ENCODE measurements at regions not wholly inside any gene's neighbourhood (a gene's known extent, or its start where the extent isn't known, plus 50 kb on each side); places are given as distances from the start of the nearest gene placed in this dataset.

GRCh38 chr5:18523380-18523779 lies 889.1 kb downstream of the TAF11L14 start:
- H3K4me2 ChIP-seq (ENCODE audit: control insufficient read depth, extremely low read depth, insufficient read depth, low read depth, low read length): no peak overlapping the region
- no peaks in the 10 kb centered on the region for H3K36me3 ChIP-seq (ENCODE audit: control insufficient read depth in 2 of 2, extremely low read depth in 1 of 2, insufficient read depth in 2 of 2, low read length in 2 of 2)
- H3K9ac ChIP-seq (ENCODE audit: control insufficient read depth, extremely low read depth, insufficient read depth, low read length): no peak overlapping the region
- no peaks in the 10 kb centered on the region for H4K20me1 ChIP-seq (ENCODE audit: control insufficient read depth, extremely low read depth, insufficient read depth, low read length)
- no peaks in the 10 kb centered on the region for H3K79me2 ChIP-seq (ENCODE audit: control insufficient read depth, insufficient read depth, low read length)
- DNase-seq (ENCODE audit: low read depth, low spot score) (no peak), FAIRE-seq (no peak)
- dilution Hi-C loops (cut with MboI; ENCODE audit: extremely low pct_ligation_motif_present, low sequenced_read_pairs): no loop called here
- H3K4me1 ChIP-seq (ENCODE audit: control insufficient read depth, extremely low read depth, insufficient read depth, low read length): no peaks in the 10 kb centered on the region
- no peaks in the 10 kb centered on the region for H3K9me1 ChIP-seq (ENCODE audit: control insufficient read depth, extremely low read depth, insufficient read depth, low read length)
- H3K9me3 ChIP-seq (ENCODE audit: control insufficient read depth, low read depth, low read length): no peaks in the 10 kb centered on the region
- H3K27ac ChIP-seq (ENCODE audit: control insufficient read depth, insufficient read depth, low read length): no peak overlapping the region
- H2AFZ ChIP-seq (ENCODE audit: control insufficient read depth, low read length): no peak overlapping the region
- no peak overlapping the region for H3K4me3 ChIP-seq (ENCODE audit: control insufficient read depth in 2 of 3, extremely low read depth in 1 of 3, insufficient read depth in 2 of 3, low read depth in 1 of 3, low read length in 3 of 3)
- H3K27me3 ChIP-seq (ENCODE audit: control insufficient read depth, extremely low read depth, insufficient read depth, low read length): no peaks in the 10 kb centered on the region
- TF ChIP-seq CTCF (optimal IDR thresholded peaks at IDR 0.05 in 1 of 3, IDR thresholded peaks at IDR 0.05 in 1 of 3, conservative IDR thresholded peaks at IDR 0.05 in 1 of 3; ENCODE audit: extremely low read depth in 1 of 3, insufficient read depth in 2 of 3, low read length in 3 of 3) (no peak), EZH2 (IDR thresholded peaks at IDR 0.05; ENCODE audit: low read length) (no peak)

GRCh38 chr5:18526792-18527405 lies 892.6 kb downstream of the TAF11L14 start:
- TF ChIP-seq EZH2 (IDR thresholded peaks at IDR 0.05; ENCODE audit: low read length) (no peak), CTCF (optimal IDR thresholded peaks at IDR 0.05 in 1 of 3, IDR thresholded peaks at IDR 0.05 in 1 of 3, conservative IDR thresholded peaks at IDR 0.05 in 1 of 3; ENCODE audit: extremely low read depth in 1 of 3, insufficient read depth in 2 of 3, low read length in 3 of 3) (no peak)
- no peaks in the 10 kb centered on the region for H4K20me1 ChIP-seq (ENCODE audit: control insufficient read depth, extremely low read depth, insufficient read depth, low read length)
- no peaks in the 10 kb centered on the region for H3K27me3 ChIP-seq (ENCODE audit: control insufficient read depth, extremely low read depth, insufficient read depth, low read length)
- no peak overlapping the region for H3K4me3 ChIP-seq (ENCODE audit: control insufficient read depth in 2 of 3, extremely low read depth in 1 of 3, insufficient read depth in 2 of 3, low read depth in 1 of 3, low read length in 3 of 3)
- no peaks in the 10 kb centered on the region for H3K36me3 ChIP-seq (ENCODE audit: control insufficient read depth in 2 of 2, extremely low read depth in 1 of 2, insufficient read depth in 2 of 2, low read length in 2 of 2)
- no peak overlapping the region for H3K9ac ChIP-seq (ENCODE audit: control insufficient read depth, extremely low read depth, insufficient read depth, low read length)
- no peak overlapping the region for H2AFZ ChIP-seq (ENCODE audit: control insufficient read depth, low read length)
- no peaks in the 10 kb centered on the region for H3K4me1 ChIP-seq (ENCODE audit: control insufficient read depth, extremely low read depth, insufficient read depth, low read length)
- H3K79me2 ChIP-seq (ENCODE audit: control insufficient read depth, insufficient read depth, low read length): no peaks in the 10 kb centered on the region
- no peak overlapping the region for H3K4me2 ChIP-seq (ENCODE audit: control insufficient read depth, extremely low read depth, insufficient read depth, low read depth, low read length)
- dilution Hi-C loops (cut with MboI; ENCODE audit: extremely low pct_ligation_motif_present, low sequenced_read_pairs): no loop called here
- H3K9me1 ChIP-seq (ENCODE audit: control insufficient read depth, extremely low read depth, insufficient read depth, low read length): no peaks in the 10 kb centered on the region
- H3K27ac ChIP-seq (ENCODE audit: control insufficient read depth, insufficient read depth, low read length): no peak overlapping the region
- FAIRE-seq (no peak), DNase-seq (ENCODE audit: low read depth, low spot score) (no peak)
- no peaks in the 10 kb centered on the region for H3K9me3 ChIP-seq (ENCODE audit: control insufficient read depth, low read depth, low read length)
